ENCODE measurements at regions not wholly inside any gene's neighbourhood (a gene's known extent, or its start where the extent isn't known, plus 50 kb on each side); places are given as distances from the start of the nearest gene placed in this dataset.

DNA sequence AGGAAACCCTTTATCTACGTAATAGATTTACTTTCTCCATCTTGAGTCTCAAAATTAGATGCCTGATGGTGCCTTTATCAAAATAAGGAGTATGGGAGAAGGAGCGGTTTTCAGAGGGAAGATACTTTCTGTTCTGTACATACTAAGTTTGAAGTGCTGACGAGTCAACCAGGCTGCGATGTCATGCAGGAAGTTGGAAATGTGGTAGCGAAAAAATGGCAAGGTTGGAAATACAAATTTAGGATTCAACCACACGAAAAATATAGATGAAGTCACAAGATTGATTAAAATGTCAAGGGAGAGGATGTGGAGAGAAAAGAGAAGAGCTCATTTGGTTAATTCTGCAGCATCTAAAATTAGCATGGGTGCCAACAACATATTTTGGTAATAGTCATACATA is 129.5 kb downstream of the FOXD1 start:
- TF ChIP-seq GATA1 (IDR thresholded peaks at IDR 0.05; ENCODE audit: low read depth, low read length) = no peak
- no peak for TF ChIP-seq POLR2A (IDR thresholded peaks at IDR 0.05; ENCODE audit: low read length)
- DNase-seq = no peak

DNA sequence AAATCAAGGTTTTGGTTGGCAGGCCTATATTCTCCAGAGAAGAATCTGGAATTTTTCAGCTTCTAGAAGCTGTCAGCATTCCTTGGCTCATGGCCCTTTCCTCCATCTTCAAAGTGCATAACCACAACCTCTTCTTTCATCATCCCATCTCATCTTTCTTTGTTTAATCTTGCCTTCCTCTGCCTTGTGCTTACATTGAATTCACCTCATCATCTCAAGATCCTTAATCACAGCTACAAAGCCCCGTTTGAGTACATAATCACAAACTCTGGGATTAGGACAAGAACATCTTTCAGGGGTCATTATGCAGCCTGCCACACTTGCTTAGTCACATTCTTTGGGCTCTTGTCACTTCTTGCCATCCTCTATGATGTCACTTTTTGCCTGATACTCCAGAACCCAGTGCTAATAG is 130.3 kb downstream of the FOXD1 start:
- DNase-seq = no peak
- TF ChIP-seq GATA1 (IDR thresholded peaks at IDR 0.05; ENCODE audit: low read depth, low read length) = no peak
- no peak for TF ChIP-seq POLR2A (IDR thresholded peaks at IDR 0.05; ENCODE audit: low read length)

DNA sequence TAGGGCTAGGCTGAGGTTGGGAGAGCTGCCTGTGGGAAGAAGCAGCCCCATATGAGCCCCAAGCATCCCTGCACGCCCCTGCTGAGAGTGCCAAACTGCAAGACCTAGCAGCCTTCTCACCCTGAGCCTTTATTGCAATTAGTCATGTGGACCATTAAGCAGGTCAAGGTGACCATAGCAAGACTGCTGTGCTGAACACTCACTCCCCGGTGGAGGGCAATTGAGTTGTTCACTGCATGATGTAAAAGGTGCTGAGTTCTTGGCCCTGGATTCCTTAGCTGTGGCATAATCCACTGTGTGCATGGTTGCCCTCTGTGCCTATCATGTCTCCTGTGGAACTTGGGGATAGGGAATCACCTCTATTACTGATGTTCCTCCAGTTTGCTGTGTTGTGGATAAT is 131.1 kb downstream of the FOXD1 start:
- DNase-seq = no peak
- TF ChIP-seq POLR2A (IDR thresholded peaks at IDR 0.05; ENCODE audit: low read length) (no peak), GATA1 (IDR thresholded peaks at IDR 0.05; ENCODE audit: low read depth, low read length) (no peak)

DNA sequence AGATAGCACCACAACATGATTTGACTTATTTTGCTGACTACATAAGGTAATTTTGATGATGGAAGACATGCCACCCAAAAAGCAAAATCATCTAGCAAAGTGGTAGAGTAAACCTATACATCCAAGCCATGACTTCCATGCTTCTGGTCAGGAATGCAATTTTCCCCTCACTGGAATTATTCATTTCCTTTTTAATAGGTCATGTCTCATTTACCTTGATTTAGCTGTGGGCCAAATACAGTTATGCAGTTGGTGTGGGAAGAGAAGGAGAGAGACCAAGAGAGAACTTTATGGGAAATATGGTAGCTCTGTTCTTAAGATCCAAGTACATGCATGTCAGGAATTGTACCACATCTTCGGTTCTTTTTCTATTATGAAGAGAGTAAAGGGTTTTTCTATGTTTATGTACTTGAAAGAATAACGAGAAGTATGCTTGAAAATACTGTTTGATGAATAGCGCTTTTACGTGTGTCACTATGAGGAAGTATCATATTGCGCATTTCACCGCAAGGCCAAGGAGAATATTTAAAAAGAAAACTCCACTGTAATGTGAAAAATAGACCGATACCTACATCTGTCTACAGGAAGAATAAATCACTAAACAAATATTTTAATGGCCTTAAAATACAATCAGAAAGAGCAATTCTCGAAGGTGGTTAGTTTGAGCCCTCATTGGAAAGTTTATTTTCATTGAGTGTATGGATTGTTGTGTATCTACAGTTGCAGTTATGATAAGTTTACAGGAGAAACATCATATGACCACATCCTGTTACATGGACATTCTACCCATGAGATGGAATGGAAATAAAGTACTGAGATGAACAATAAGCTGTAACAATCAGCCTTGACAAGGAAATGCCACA is 134.0 kb downstream of the FOXD1 start:
- no peak for DNase-seq
- no peak for TF ChIP-seq POLR2A (IDR thresholded peaks at IDR 0.05; ENCODE audit: low read length)

DNA sequence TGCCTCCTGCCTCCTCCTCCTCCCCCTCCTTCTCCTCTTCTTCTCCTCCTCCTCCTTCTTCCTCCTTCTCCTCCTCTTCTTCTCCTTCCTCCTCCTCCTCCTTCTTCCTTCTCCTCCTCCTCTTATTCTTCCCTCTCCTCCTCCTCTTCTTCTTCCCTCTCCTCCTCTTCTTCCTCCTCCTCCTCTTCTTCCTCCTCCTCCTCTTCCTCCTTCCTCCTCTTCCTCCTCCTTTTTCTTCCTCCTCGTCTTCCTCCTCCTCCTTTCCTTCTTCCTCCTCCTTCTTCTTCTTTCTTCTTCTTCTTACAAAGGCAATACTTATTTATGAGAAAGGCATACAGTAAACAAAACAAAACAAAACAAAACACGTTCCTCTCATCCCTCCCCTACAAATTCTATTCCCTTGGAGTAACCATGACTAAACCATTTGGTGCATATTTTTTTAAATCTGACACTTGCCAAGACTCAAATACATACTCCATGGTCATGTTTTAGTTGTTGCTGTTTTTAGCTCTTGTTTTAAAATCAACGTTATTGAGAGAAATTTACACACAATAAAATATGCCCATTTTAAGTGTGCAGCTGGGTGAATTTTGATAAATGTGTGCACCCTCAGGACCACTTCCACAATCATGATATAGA is 135.6 kb downstream of the FOXD1 start:
- no peak for DNase-seq
- TF ChIP-seq POLR2A (IDR thresholded peaks at IDR 0.05; ENCODE audit: low read length) = no peak
- TF ChIP-seq GATA1 (IDR thresholded peaks at IDR 0.05; ENCODE audit: low read depth, low read length) = no peak

DNA sequence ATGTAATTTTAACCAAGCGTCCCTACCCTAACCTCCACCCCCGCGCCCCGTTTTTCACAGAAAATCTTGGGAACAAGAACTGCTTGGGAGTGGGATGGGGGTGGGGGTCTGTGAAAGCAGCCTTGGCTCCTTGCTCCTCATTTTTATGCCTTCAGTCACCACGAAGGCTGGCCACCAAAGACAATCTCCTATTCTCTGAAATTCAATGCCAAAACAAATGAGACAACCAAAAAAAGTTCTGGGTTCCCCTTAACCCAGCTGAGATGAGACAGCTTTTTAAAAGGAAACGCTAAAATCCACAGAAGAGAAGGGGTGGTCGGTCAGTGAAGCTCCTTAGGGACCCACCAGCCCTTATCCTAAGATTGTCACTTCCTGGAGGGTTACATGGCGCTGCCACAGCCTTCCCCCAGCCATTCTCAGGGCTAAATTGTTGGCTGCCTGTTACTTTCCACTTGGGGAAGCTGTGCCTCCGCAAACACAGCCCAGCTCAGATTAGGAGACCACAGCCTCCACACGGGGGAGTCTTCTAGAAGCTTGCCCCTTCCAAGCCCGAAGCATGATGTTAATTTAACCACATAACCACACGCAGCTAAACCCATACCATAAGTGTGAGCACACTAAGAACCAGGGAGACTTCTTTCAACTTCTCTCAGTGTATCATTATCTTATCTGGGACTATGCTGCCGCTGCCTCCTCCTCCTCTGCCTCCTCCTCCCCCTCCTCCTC is 136.3 kb downstream of the FOXD1 start:
- TF ChIP-seq POLR2A (IDR thresholded peaks at IDR 0.05; ENCODE audit: low read length) (no peak), GATA1 (IDR thresholded peaks at IDR 0.05; ENCODE audit: low read depth, low read length) (no peak)
- DNase-seq = peak in 1 of 2 experiments; percentile 4

DNA sequence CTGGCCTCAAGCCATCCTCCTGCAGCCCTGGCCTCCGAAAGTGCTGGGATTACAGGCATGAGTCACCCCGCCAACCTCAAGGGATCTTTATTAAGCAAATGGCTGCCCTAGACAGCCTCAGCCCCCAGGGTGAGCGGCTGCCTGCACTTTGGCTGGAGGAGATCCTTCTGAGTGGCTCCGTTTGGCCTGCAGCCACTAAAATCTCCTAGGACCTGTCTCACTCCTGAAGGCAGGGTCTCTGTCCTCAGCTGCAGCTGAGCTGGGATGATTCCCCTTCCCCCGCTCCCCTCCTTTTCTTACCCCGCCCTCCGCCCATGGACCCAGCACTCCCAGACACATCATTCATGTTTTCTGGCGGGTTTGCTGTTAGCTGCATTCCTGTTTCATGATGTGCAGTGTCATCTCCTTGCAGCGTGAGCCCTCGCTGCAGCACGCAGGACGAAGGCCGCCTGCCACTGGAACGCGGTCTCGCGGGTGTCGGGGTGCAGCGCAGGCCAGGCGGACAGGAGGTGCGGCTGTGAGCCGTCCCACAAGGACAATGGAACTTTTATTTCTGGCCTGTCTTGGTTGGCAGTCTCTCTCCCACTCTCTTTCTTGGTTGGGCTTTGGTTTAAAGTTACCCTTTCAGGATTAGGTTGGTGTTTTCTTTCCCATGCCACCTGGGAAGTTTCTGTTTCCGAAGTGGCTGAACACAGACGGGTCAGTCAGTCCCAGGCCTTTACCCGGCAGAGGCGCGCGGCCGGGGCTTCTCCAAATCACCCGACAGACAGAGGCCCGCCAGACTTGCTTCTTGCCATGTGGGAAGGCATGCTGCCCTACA is 137.1 kb downstream of the FOXD1 start:
- DNase-seq = no peak

DNA sequence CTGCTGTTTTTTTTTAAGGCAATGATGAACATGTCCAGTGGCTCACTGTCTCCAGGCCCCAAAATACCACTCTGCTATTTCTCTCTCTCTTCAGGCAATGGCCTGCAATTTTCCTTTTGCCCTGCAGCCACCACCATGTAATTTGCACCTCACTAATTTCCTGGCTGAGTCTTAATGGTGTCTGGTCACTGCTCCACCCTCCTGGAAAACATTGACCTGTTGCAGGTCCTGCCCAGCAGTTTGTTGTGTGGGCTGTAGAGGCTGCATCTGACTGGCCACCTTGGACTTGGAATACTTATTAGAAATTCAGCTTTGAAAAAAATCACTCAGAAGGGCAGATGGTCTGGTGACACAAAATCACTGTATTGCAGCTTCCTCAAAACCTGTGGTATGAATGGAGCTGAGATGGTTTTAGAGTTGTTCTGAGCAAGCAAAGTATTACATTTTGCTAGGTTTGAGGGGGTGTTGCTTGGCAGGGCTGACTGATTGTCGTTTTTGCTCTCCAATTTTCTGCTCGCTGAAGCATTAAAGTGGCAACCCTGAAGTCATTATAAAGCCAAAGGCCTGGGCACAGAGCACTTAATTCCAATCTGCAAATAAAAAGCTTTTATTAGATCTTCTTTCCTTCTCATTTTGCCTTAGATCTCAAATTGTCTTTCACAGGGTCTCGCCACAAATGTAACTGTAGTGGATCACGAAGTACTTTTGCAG is 134.8 kb downstream of the TMEM174 start:
- no peak for TF ChIP-seq POLR2A (IDR thresholded peaks at IDR 0.05; ENCODE audit: low read length)
- TF ChIP-seq GATA1 (IDR thresholded peaks at IDR 0.05; ENCODE audit: low read depth, low read length) = no peak
- DNase-seq = no peak

More for the DNA sequence above, 137.1 kb downstream of the FOXD1 start:
- TF ChIP-seq POLR2A (IDR thresholded peaks at IDR 0.05; ENCODE audit: low read length) (no peak), GATA1 (IDR thresholded peaks at IDR 0.05; ENCODE audit: low read depth, low read length) (no peak)

DNA sequence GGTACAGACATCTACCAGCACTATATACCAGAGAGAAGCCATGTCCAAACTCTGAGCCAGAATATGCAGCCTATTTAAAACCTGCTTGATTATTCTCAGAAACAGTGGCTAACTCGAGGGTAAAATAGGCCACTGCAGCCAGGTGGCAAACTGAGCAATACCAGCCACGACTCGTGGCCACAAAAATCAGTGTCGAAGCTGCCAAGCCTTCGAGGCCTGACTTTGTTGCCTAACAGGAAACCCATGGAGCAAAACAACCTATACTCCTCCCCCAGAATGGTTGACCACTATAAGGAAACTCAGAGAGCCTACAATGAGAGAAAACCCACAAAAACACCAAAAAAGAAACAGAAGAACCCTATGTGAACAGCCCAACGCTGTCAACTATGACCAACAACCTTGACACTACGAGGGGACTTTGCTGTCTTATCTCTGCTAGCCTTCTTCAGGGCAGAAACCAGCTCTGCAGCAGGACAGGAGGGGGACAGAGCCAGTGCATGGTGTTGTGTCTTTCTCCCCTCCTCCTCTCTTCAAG is 133.8 kb downstream of the TMEM174 start:
- no peak for DNase-seq
- no peak for TF ChIP-seq GATA1 (IDR thresholded peaks at IDR 0.05; ENCODE audit: low read depth, low read length)
- TF ChIP-seq POLR2A (IDR thresholded peaks at IDR 0.05; ENCODE audit: low read length) = no peak

DNA sequence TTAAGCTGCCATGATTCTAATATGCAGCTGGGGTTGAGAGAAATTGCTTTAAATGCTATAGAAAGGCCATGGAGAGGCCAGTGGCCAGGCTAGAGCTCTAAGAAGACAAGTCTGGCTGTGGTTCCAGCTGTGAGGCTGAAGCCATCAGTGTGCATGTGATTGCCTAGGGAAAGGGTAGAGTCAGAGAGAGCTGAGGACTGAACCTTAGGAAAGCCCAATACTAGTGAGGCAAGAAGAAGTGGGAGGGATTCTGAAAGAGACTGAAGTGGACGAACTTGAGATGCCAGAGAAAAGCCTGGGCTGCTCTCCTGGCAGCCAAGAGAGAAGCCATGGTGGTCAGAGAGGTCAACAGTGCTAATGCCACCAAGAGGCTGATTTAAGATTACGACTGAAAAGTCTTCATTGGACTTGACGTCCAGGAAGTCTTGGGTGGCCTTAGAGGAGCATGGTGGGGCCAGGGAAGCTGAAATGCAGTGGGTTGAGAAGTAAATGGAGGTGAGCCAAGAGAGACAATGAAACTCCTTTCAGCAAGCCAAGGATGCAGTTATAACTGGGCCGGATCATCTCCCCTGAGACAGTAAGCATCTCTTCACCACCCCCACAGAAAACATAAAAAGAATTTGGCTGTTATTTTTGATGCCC is 133.2 kb downstream of the TMEM174 start:
- TF ChIP-seq GATA1 (IDR thresholded peaks at IDR 0.05; ENCODE audit: low read depth, low read length) (no peak), POLR2A (IDR thresholded peaks at IDR 0.05; ENCODE audit: low read length) (no peak)
- DNase-seq = no peak

DNA sequence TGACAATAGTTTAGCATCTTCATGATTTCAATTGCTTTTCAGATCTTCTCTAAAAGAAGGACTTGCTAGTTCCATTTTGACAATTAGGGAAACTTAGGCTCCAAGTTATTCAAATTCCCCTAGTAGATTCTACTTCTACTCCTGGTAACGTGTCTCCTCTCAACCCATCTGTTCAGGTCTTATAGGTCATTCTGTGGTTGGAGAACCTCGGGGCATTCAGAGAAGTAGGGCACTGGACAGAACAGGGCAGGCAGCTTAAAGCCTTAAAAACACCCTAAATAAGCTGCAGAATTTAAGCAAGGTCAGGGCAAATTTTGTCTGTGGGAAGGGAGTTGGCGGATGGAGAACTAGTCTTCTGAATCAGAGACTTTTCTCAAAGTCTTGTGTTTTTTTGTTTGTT is 132.4 kb downstream of the TMEM174 start:
- TF ChIP-seq POLR2A (IDR thresholded peaks at IDR 0.05; ENCODE audit: low read length) (no peak), GATA1 (IDR thresholded peaks at IDR 0.05; ENCODE audit: low read depth, low read length) (no peak)
- DNase-seq = no peak

DNA sequence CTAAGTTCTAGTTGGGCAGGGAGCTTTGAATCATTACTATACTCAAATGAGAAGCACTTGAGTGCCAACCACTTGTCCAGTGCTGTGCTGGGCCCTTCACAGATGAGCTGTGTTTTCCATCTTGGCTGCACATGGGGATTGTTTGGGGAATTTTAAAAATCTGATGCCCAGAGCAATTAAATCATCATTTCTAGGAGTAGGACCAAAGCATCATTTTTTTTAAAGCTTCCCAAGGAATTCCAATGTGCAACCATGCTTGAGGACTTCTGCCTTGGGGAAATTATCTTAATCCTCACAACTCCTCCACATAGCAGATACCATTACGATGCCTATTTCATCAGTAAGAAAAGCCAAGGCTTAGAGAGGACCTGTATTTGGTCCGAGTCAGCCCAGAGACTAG is 131.4 kb downstream of the TMEM174 start:
- TF ChIP-seq GATA1 (IDR thresholded peaks at IDR 0.05; ENCODE audit: low read depth, low read length) (no peak), POLR2A (IDR thresholded peaks at IDR 0.05; ENCODE audit: low read length) (no peak)
- DNase-seq = no peak

Data from erythroblast (primary cell).